H7 (cell line): ENCODE measurements at regions not wholly inside any gene's neighbourhood (a gene's known extent, or its start where the extent isn't known, plus 50 kb on each side); places are given as distances from the start of the nearest gene placed in this dataset.
"Not testable (repeated sequence)": the region's sequence is repeated elsewhere in the genome, so short reads cannot be mapped to it uniquely, and the experiment has no call there.

Experiments
- DNase-seq: peaks from one replicate; pipeline ENCODE4 v3.0.0; 2012
- H3K27me3 ChIP-seq: 2 replicates; pipeline ENCODE4 v1.6.0; 2011; ENCODE audit warnings: mild to moderate bottlenecking, low read length; ENCODE audit not compliant: control insufficient read depth, insufficient read depth
- H3K36me3 ChIP-seq: replicated peaks from 2 replicates; pipeline ENCODE4 v1.5.1; 2011; ENCODE audit warnings: low read length; ENCODE audit not compliant: control insufficient read depth, insufficient read depth
- H3K4me3 ChIP-seq: 2 replicates; pipeline ENCODE4 v1.5.1; 2011; ENCODE audit warnings: low read depth, mild to moderate bottlenecking, control low read depth, low read length, moderate library complexity; ENCODE audit not compliant: insufficient read depth

GRCh38 chr17:37820995-37821713 lies 76.3 kb upstream of the HNF1B start:
- Histone ChIP-seq H3K4me3 (no peak overlapping the region), H3K27me3 (no peaks in the 10 kb centered on the region), H3K36me3 (no peaks in the 10 kb centered on the region)
- no peak for DNase-seq

- H3K4me3 ChIP-seq, result no peak overlapping the region
- no peaks in the 10 kb centered on the region for H3K36me3 ChIP-seq
- DNase-seq, result no peak
- H3K27me3 ChIP-seq, result no peaks in the 10 kb centered on the region
These were observed 75.6 kb upstream of the HNF1B start for GRCh38 chr17:37820313-37820994.

GRCh38 chr17:37818689-37819088 lies 73.8 kb upstream of the HNF1B start:
- no peaks in the 10 kb centered on the region for H3K36me3 ChIP-seq
- no peaks in the 10 kb centered on the region for H3K27me3 ChIP-seq
- H3K4me3 ChIP-seq, result no peak overlapping the region
- no peak for DNase-seq

GRCh38 chr17:37816950-37817349 lies 72.1 kb upstream of the HNF1B start:
- Histone ChIP-seq H3K36me3 (no peaks in the 10 kb centered on the region), H3K4me3 (no peak overlapping the region), H3K27me3 (no peaks in the 10 kb centered on the region)
- no peak for DNase-seq

- Histone ChIP-seq H3K27me3 (no peaks in the 10 kb centered on the region), H3K4me3 (no peak overlapping the region), H3K36me3 (no peaks in the 10 kb centered on the region)
- DNase-seq, result no peak
These were observed 70.7 kb upstream of the HNF1B start for GRCh38 chr17:37815536-37815935.

GRCh38 chr17:37813751-37814150 lies 68.9 kb upstream of the HNF1B start:
- Histone ChIP-seq H3K27me3 (no peaks in the 10 kb centered on the region), H3K4me3 (no peak overlapping the region), H3K36me3 (no peaks in the 10 kb centered on the region)
- DNase-seq, result peak; percentile 56

GRCh38 chr17:37808846-37809245 lies 64.0 kb upstream of the HNF1B start:
- not testable (repeated sequence) for H3K27me3 ChIP-seq, DNase-seq, H3K36me3 ChIP-seq, H3K4me3 ChIP-seq

- no peak for DNase-seq
- Histone ChIP-seq H3K36me3 (no peaks in the 10 kb centered on the region), H3K4me3 (no peak overlapping the region), H3K27me3 (no peaks in the 10 kb centered on the region)
These were observed 58.0 kb upstream of the HNF1B start for GRCh38 chr17:37802712-37803416.

- no peaks in the 10 kb centered on the region for H3K36me3 ChIP-seq
- H3K4me3 ChIP-seq, result no peak overlapping the region
- no peak for DNase-seq
- H3K27me3 ChIP-seq, result no peaks in the 10 kb centered on the region
These were observed 57.3 kb upstream of the HNF1B start for GRCh38 chr17:37802061-37802595.

GRCh38 chr17:37801171-37801570 lies 56.3 kb upstream of the HNF1B start:
- DNase-seq, result no peak
- Histone ChIP-seq H3K36me3 (no peaks in the 10 kb centered on the region), H3K27me3 (no peaks in the 10 kb centered on the region), H3K4me3 (no peak overlapping the region)

GRCh38 chr17:37797206-37797605 lies 52.3 kb upstream of the HNF1B start:
- H3K36me3 ChIP-seq, result no peaks in the 10 kb centered on the region
- no peak overlapping the region for H3K4me3 ChIP-seq
- no peak for DNase-seq
- no peaks in the 10 kb centered on the region for H3K27me3 ChIP-seq

- Histone ChIP-seq H3K4me3 (no peak overlapping the region), H3K27me3 (no peaks in the 10 kb centered on the region), H3K36me3 (no peaks in the 10 kb centered on the region)
- DNase-seq, result no peak
These were observed 51.2 kb upstream of the HNF1B start for GRCh38 chr17:37796076-37796475.
